A204.1 (cell line): ENCODE measurements at regions not wholly inside any gene's neighbourhood (a gene's known extent, or its start where the extent isn't known, plus 50 kb on each side); places are given as distances from the start of the nearest gene placed in this dataset.
"Not testable (repeated sequence)": the region's sequence is repeated elsewhere in the genome, so short reads cannot be mapped to it uniquely, and the experiment has no call there.

ENCODE experiments used
- FAIRE-seq: peaks from 2 replicates; lab custom pipeline; 2012; peaks lifted over from hg19 to GRCh38; lab: Jason Lieb, UNC

GRCh38 chr7:124633740-124634139 is 131.9 kb downstream of the GPR37 start:
- FAIRE-seq: no peak

DNA sequence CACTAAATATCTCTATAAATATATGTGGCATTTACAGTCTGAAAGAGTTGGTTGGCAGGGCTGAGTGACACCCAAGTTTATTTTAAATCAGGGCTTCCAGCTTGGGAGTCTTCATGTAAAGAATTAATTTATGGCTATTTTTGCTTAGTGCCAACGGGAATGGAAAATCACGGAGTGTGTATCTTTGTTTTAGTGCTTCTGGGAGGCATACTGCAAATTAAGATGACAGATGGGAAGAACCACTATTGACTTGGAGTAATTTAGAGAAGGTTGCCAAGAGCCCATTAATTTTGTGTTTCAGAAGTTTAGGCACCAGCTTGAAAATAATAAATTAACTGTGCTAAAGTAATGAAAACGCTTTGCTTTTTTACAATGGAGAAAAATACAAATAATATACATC is 135.2 kb downstream of the GPR37 start:
- FAIRE-seq: no peak

DNA sequence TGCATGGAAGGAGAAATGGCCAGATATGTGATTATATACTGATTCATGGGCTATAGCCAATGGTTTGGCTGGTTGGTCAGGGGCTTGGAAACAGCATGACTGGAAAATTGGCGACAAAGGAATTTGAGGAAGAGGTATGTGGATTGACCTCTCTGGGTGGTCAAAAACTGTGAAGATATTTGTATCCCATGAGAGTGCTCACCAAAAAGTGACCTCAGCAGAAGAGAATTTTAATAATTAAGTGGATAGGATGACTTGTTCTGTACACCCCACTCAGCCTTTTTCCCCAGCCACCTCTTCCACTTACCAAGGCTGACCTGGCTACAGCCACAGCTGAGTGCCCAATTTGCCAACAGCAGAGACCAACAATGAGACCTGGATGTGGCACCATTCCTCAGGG is 146.7 kb downstream of the GPR37 start:
- FAIRE-seq: no peak

- FAIRE-seq: not testable (repeated sequence)
These were observed 147.5 kb downstream of the GPR37 start for GRCh38 chr7:124618051-124618450.

DNA sequence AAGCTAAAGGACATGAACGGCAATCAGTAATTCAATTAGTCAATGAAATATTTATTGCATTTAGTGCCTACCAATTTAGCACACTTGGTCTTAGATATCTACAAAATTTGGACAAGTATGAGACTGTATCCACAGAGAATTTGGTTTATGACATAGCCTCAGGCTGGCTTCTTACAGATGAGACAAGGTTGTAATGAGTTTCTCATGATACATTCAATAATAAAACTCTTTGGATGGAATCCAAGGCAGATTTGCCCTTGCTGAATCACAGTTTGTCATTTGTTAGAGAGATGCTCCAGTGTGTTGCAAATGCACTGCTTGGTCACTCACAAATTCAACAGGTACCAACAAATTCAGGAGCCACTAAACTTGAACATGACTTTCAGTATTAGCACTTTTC is 162.5 kb downstream of the GPR37 start:
- FAIRE-seq: no peak

- no peak for FAIRE-seq
These were observed 168.1 kb downstream of the GPR37 start for GRCh38 chr7:124597509-124597908.

- FAIRE-seq: no peak
These were observed 168.7 kb downstream of the GPR37 start for GRCh38 chr7:124596881-124597280.

- FAIRE-seq: no peak
These were observed 174.8 kb downstream of the GPR37 start for GRCh38 chr7:124590814-124591213.

GRCh38 chr7:124577256-124577655 is 188.3 kb downstream of the GPR37 start:
- no peak for FAIRE-seq

DNA sequence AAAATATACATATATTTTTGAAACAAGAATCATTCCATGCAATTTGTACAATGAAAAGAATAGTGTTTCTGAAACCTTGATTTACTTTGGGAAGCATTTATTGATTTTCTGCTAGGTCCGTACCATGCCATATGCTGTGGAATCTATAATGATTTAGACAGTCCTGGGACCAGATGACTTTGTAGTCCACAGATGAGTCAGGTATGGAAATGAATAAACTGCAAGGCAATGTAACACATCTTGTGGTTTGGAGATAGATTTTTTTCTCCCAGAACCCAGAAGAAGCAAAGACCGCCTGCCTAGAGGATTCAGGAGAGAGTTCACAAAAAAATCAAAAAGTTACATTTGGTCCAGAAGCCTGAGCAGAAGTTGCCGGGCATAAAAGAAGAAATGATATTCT is 190.4 kb downstream of the GPR37 start:
- FAIRE-seq: no peak

DNA sequence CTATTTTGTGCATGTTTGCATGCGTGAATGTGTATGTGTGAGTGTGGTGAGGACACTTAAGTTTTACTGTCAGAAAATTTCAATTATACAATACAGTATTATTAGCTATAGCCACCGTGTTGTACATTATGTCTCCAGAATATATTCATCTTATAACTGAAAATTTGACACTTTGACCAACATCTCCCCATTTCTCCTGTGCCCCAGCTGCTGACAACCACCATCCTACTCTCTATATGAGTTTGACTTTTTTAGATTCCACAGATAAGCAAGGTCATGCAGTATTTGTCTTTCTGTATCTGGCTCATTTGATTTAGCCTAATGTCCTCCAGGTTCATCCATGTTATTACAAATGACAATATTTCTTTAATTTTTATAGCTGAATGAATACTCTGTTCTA is 195.0 kb downstream of the GPR37 start:
- FAIRE-seq: no peak

DNA sequence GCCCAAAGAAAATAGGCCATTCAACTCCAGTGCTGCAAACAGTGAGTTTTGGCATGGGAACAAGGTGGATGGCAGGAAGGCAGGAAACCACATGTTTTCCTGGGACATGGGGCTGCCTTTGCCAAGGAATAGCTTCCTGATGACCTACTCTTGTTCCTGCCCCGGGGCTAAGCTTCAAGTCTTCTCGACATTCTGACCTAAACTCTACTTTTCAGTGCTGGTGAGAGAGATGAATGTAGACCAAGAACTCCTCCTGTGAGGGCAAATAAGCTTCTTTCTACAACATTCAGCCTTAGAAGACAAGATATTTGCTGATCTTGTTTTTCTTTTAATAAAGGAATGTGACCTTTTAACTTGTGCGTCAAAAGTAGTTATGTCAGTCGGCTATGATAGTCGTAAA is 199.0 kb downstream of the GPR37 start:
- no peak for FAIRE-seq

- no peak for FAIRE-seq
These were observed 208.0 kb downstream of the GPR37 start for GRCh38 chr7:124557587-124557986.

- FAIRE-seq: no peak
These were observed 208.5 kb downstream of the GPR37 start for GRCh38 chr7:124557101-124557500.

- no peak for FAIRE-seq
These were observed 212.1 kb downstream of the GPR37 start for GRCh38 chr7:124553502-124553901.

GRCh38 chr7:124552217-124552616 is 213.4 kb downstream of the GPR37 start:
- FAIRE-seq: no peak

- no peak for FAIRE-seq
These were observed 215.6 kb downstream of the GPR37 start for GRCh38 chr7:124550036-124550435.

GRCh38 chr7:124542476-124542875 is 223.1 kb downstream of the GPR37 start:
- FAIRE-seq: no peak

GRCh38 chr7:124536156-124536762 is 229.3 kb downstream of the GPR37 start:
- FAIRE-seq: no peak

DNA sequence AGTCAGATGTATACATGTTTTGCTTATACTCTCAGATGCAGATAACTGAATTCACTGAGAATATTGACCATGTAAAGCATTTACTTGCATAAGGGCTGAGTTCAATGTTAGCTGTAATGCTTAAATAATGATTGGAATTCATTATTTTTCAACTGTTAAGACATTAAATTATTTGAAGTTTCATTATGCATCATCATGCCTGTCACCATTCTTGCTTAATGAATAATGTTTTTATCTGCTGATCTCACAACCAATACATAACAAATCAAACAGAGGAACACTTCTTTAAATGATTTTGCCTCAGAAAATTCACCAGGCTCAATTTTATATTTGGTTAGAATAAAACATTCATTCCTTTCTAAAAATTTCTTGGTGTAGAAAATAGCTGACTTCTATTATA is 233.4 kb downstream of the GPR37 start:
- no peak for FAIRE-seq

DNA sequence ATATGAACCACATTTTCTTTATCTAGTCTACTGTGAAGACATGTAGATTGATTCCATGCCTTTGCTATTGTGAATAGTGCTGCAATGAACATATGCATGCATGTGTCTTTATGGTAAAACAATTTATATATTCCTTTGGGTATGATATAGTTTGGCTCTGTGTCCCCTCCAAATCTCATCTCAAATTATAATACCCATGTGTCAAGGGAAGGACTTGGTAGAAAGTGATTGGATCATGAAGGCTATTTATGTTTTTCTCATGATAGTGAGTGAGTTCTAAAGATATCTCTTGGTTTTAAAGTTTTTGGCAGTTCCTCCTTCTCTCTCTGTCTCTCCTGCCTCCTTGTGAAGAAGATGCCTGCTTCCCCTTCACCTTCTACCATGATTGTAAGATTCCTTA is 248.7 kb downstream of the GPR37 start:
- FAIRE-seq: no peak

DNA sequence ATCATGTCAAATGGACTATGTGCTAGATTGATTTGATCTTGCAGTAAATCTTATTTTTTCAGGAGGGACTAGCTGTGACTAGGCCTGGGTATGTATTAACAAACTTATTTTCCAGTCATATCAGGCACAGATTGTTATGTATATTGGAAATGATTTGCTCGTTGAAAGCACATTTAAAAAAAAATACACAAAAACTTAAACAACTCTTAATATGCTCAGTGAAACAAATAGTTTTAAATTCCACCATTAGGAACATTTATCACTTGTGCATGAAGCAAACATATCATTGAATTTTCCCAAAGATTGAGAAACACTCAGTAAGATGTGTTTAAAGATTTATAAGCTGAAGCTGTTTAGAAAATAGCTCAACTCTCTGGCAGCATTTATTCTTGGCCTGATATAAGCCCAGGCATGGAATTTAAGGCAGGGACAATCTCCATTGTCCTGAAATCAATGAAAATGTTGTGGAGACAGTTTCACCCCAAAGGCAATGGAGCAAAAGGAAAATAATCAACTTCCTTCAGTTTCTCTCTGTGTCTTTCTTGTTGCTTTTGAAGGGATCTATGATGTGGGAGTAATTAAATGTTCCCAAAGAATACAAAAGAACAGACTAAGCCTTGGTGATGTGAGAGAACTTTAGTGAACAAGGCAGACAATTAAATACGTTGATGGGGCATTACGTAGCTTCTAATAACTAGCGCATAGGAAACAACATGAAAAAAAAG is 250.3 kb downstream of the GPR37 start:
- no peak for FAIRE-seq

GRCh38 chr7:124514471-124514870 is 251.1 kb downstream of the GPR37 start:
- no peak for FAIRE-seq

- no peak for FAIRE-seq
These were observed 268.4 kb downstream of the GPR37 start for GRCh38 chr7:124497176-124497575.
